CD14-positive monocyte (primary cell): ENCODE measurements at regions not wholly inside any gene's neighbourhood (a gene's known extent, or its start where the extent isn't known, plus 50 kb on each side); places are given as distances from the start of the nearest gene placed in this dataset.

Source experiments
- DNase-seq, 3 donors: peaks; one replicate each; pipeline ENCODE4 v3.0.0-alpha.2; 2011 to 2022
- H2AFZ ChIP-seq: 2 replicates; pipeline ENCODE4 v1.6.0; 2012; ENCODE audit warnings: mild to moderate bottlenecking, low read depth, low read length, inconsistent platforms; ENCODE audit not compliant: insufficient read depth, poor library complexity, severe bottlenecking
- H3K27ac ChIP-seq, 2 donors: 1 replicate in 1 of 2; 2 replicates in 1 of 2; pipeline ENCODE4 v1.5.1; 2012 to 2013; ENCODE audit warnings: low read length in 2 of 2, control low read depth in 1 of 2, inconsistent platforms in 1 of 2, low read depth in 1 of 2, mild to moderate bottlenecking in 1 of 2
- H3K27me3 ChIP-seq, 2 donors: one replicate each; pipeline versions ENCODE4 v1.6.0 to v1.6.1; 2011 to 2013; ENCODE audit warnings: low read length in 2 of 2; ENCODE audit not compliant: control insufficient read depth in 2 of 2, insufficient read depth in 2 of 2
- H3K36me3 ChIP-seq, 2 donors: replicated peaks in 1 of 2; 1 replicate in 1 of 2; 2 replicates in 1 of 2; pipeline versions ENCODE4 v1.5.1 to v1.6.1; 2012 to 2013; ENCODE audit warnings: low read length in 2 of 2, control low read depth in 1 of 2, inconsistent platforms in 1 of 2, mild to moderate bottlenecking in 1 of 2; ENCODE audit not compliant: insufficient read depth in 2 of 2, control insufficient read depth in 1 of 2
- H3K4me1 ChIP-seq, 2 donors: 1 replicate in 1 of 2; 2 replicates in 1 of 2; pipeline versions ENCODE4 v1.5.1 to v1.6.1; 2012 to 2013; ENCODE audit warnings: low read length in 2 of 2, control low read depth in 1 of 2, inconsistent platforms in 1 of 2, mild to moderate bottlenecking in 1 of 2, moderate library complexity in 1 of 2; ENCODE audit not compliant: insufficient read depth in 2 of 2, control insufficient read depth in 1 of 2
- H3K4me2 ChIP-seq: replicated peaks from 2 replicates; pipeline ENCODE3; 2012; ENCODE audit warnings: low read length, moderate library complexity, mild to moderate bottlenecking; ENCODE audit not compliant: poor library complexity, severe bottlenecking; ENCODE audit errors: extremely low read depth
- H3K4me3 ChIP-seq, 3 experiments: fragments of 200-600 bp in 1 of 3; sonication (generic) in 1 of 3; replicated peaks in 1 of 3; 1 replicate in 2 of 3; 2 replicates in 1 of 3; pipeline ENCODE4 v1.5.1; 2011 to 2013; ENCODE audit warnings: low read length in 3 of 3, mild to moderate bottlenecking in 3 of 3, control low read depth in 2 of 3, low read depth in 2 of 3, inconsistent platforms in 1 of 3, moderate library complexity in 1 of 3
- H3K79me2 ChIP-seq: 2 replicates; pipeline ENCODE4 v1.6.0; 2012; ENCODE audit warnings: mild to moderate bottlenecking, control low read depth, inconsistent platforms, low read length, moderate library complexity; ENCODE audit not compliant: insufficient read depth
- H3K9ac ChIP-seq: 2 replicates; pipeline ENCODE4 v1.6.0; 2017; ENCODE audit warnings: low read length, mild to moderate bottlenecking; ENCODE audit not compliant: insufficient read depth, poor library complexity, severe bottlenecking
- H3K9me3 ChIP-seq, 2 donors: replicated peaks in 1 of 2; 1 replicate in 1 of 2; 2 replicates in 1 of 2; pipeline versions ENCODE4 v1.5.1 to v1.6.1; 2012 to 2013; ENCODE audit warnings: low read length in 2 of 2, control low read depth in 1 of 2; ENCODE audit not compliant: control insufficient read depth in 1 of 2, insufficient read depth in 1 of 2
- H4K20me1 ChIP-seq: 2 replicates; pipeline ENCODE4 v1.6.0; 2012; ENCODE audit warnings: mild to moderate bottlenecking, low read length, control low read depth, moderate library complexity; ENCODE audit not compliant: insufficient read depth
- H3K27ac Mint-ChIP-seq, 7 donors: one replicate each; pipeline ENCODE4 v1.8.0; 2020; ENCODE audit warnings: mild to moderate bottlenecking in 7 of 7, mixed read lengths in 7 of 7, moderate library complexity in 6 of 7, inconsistent platforms in 2 of 7
- H3K27me3 Mint-ChIP-seq, 3 donors: one replicate each; pipeline ENCODE4 v1.8.0; 2021 to 2022; ENCODE audit warnings: low read depth in 3 of 3, mild to moderate bottlenecking in 3 of 3, mixed read lengths in 3 of 3, moderate library complexity in 3 of 3, inconsistent platforms in 1 of 3
- H3K36me3 Mint-ChIP-seq, 2 donors: one replicate each; pipeline ENCODE4 v1.8.0; 2020; ENCODE audit warnings: mixed read lengths in 2 of 2, inconsistent platforms in 1 of 2, mild to moderate bottlenecking in 1 of 2
- H3K4me1 Mint-ChIP-seq: one replicate; pipeline ENCODE4 v1.8.0; 2020; ENCODE audit warnings: mild to moderate bottlenecking, mixed read lengths
- H3K4me3 Mint-ChIP-seq, 2 donors: one replicate each; pipeline ENCODE4 v1.8.0; 2020; ENCODE audit warnings: mild to moderate bottlenecking in 2 of 2, mixed read lengths in 2 of 2, moderate library complexity in 1 of 2
- H3K9me3 Mint-ChIP-seq, 7 donors: one replicate each; pipeline ENCODE4 v1.8.0; 2020 to 2022; ENCODE audit warnings: mixed read lengths in 7 of 7, mild to moderate bottlenecking in 6 of 7, moderate library complexity in 6 of 7, inconsistent platforms in 2 of 7
- CTCF ChIP-seq: fragments of 200-600 bp; IDR thresholded peaks from one replicate; pipeline ENCODE4 v1.8.0; 2022; ENCODE audit warnings: antibody characterized with exemption, mild to moderate bottlenecking
- WGBS: methylation state at CpG from one replicate; pipeline ENCODE4 v1.1.5; 2013; ENCODE audit warnings: missing lambda C conversion rate; ENCODE audit not compliant: insufficient coverage; 5-methylcytosine and 5-hydroxymethylcytosine counted together
- intact Hi-C, 2 donors: fragments of 100-400 bp; cut with micrococcal nuclease; formaldehyde crosslinking; loops; one replicate each; pipeline versions ENCODE4 v1.15.0 to v1.15.1; 2023

- intact Hi-C loops, result no loop called here
- Histone ChIP-seq H3K4me3 (no peak overlapping the region), H4K20me1 (no peaks in the 10 kb centered on the region), H3K4me2 (no peak overlapping the region), H3K9me3 (no peaks in the 10 kb centered on the region), H3K9ac (no peak overlapping the region), H3K4me1 (no peaks in the 10 kb centered on the region), H3K79me2 (no peaks in the 10 kb centered on the region), H3K36me3 (no peaks in the 10 kb centered on the region), H2AFZ (no peak overlapping the region), H3K27ac (no peak overlapping the region), H3K27me3 (no peaks in the 10 kb centered on the region)
- DNase-seq, result no peak
- Mint-ChIP-seq H3K4me3 (no peak overlapping the region), H3K27me3 (no peaks in the 10 kb centered on the region), H3K36me3 (no peaks in the 10 kb centered on the region), H3K9me3 (peaks cover 0 to 4% (median 0%) of the 10 kb centered on the region in 7 donors), H3K27ac (no peak overlapping the region), H3K4me1 (no peaks in the 10 kb centered on the region)
- no peak for TF ChIP-seq CTCF
Measured at GRCh38 chr10:9608602-9609001, 1409.1 kb upstream of the CELF2 start.

- Histone ChIP-seq H3K36me3 (no peaks in the 10 kb centered on the region), H3K27ac (no peak overlapping the region), H4K20me1 (no peaks in the 10 kb centered on the region), H2AFZ (no peak overlapping the region), H3K4me3 (no peak overlapping the region), H3K9ac (no peak overlapping the region), H3K27me3 (no peaks in the 10 kb centered on the region), H3K4me2 (no peak overlapping the region), H3K9me3 (no peaks in the 10 kb centered on the region), H3K79me2 (no peaks in the 10 kb centered on the region), H3K4me1 (no peaks in the 10 kb centered on the region)
- Mint-ChIP-seq H3K4me1 (no peaks in the 10 kb centered on the region), H3K36me3 (no peaks in the 10 kb centered on the region), H3K4me3 (no peak overlapping the region), H3K9me3 (peaks cover 0 to 3% (median 0%) of the 10 kb centered on the region in 7 donors), H3K27me3 (no peaks in the 10 kb centered on the region), H3K27ac (no peak overlapping the region)
- TF ChIP-seq CTCF, result no peak
- DNase-seq, result no peak
- intact Hi-C loops, result no loop called here
- WGBS, result 56% methylated on average over 4 of the region's 8 CpGs
Measured at GRCh38 chr10:9613338-9614075, 1404.2 kb upstream of the CELF2 start.
